Left lung (tissue), 4 donors: ENCODE measurements at regions not wholly inside any gene's neighbourhood (a gene's known extent, or its start where the extent isn't known, plus 50 kb on each side); places are given as distances from the start of the nearest gene placed in this dataset.

ENCODE experiments used
- ATAC-seq: fragments of 200-7000 bp; cut with Tn5 transposase; one replicate; pipeline ENCODE4 v1.9.1; 2020; ENCODE audit warnings: moderate library complexity
- DNase-seq, 4 donors: peaks; one replicate each; pipeline ENCODE4 v3.0.0-alpha.2; 2013 to 2020
- H3K27ac ChIP-seq, 2 donors: fragments of 200-600 bp; sonication (generic) in 1 of 2; one replicate each; pipeline versions ENCODE4 v1.5.0 to v1.8.0; 2020 to 2021
- H3K27me3 ChIP-seq, 2 donors: fragments of 200-600 bp; sonication (generic) in 1 of 2; one replicate each; pipeline versions ENCODE4 v1.5.0 to v1.8.0; 2020 to 2021
- H3K36me3 ChIP-seq, 2 donors: fragments of 200-600 bp; sonication (generic) in 1 of 2; one replicate each; pipeline versions ENCODE4 v1.5.0 to v1.8.0; 2020 to 2021
- H3K4me1 ChIP-seq, 2 donors: fragments of 200-600 bp; one replicate each; pipeline ENCODE4 v1.8.0; 2021
- H3K4me3 ChIP-seq, 2 donors: fragments of 200-600 bp; sonication (generic) in 1 of 2; one replicate each; pipeline versions ENCODE4 v1.5.0 to v1.8.0; 2020 to 2021; ENCODE audit warnings: mild to moderate bottlenecking in 1 of 2
- H3K9me3 ChIP-seq, 2 donors: fragments of 200-600 bp; sonication (generic) in 1 of 2; one replicate each; pipeline versions ENCODE4 v1.5.0 to v1.8.0; 2020 to 2021
- CTCF ChIP-seq, 2 donors: fragments of 200-600 bp; sonication (generic) in 1 of 2; IDR thresholded peaks; one replicate each; pipeline versions ENCODE4 v1.5.0 to v1.8.0; 2021; ENCODE audit warnings: antibody characterized with exemption in 2 of 2
- intact Hi-C, 2 donors: fragments of 100-400 bp; cut with DNase I; formaldehyde crosslinking; loops; one replicate each; pipeline versions ENCODE4 v1.11.2 to v1.14.2; 2022
- donor health status: DM: no; HTN: yes; CAD: no.
- donor health status: DM: no; HTN: no; CAD: no.

- H3K36me3 ChIP-seq, result no peaks in the 10 kb centered on the region
- ATAC-seq, result no peak
- intact Hi-C loops, result no loop called here
- TF ChIP-seq CTCF (IDR thresholded peaks at IDR 0.05), result no peak
- no peaks in the 10 kb centered on the region for H3K4me1 ChIP-seq
- no peak overlapping the region for H3K4me3 ChIP-seq
- H3K9me3 ChIP-seq, result no peaks in the 10 kb centered on the region
- no peak for DNase-seq
- H3K27me3 ChIP-seq, result no peaks in the 10 kb centered on the region
- no peak overlapping the region for H3K27ac ChIP-seq
These were observed 246.1 kb downstream of the TBL1XR1 start for GRCh38 chr3:176951144-176951543.

DNA sequence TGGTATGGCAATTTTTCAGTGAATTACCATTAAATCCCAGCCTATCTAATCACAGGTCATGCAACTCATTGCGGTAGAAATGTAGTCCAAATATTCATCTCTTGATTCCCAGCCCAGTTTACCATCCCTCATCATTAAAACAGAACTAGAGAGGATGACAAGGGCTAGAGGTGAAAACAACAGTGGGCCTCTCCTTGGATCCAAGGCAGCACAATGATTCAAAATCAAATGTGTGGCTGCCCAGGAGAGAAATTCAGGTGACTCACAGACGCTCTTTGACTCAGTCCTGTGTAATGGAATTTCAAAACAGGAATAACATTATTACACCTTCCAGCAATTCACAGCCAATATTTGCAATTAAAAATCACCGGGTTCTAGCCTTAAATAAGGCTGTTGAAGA, 246.5 kb downstream of the TBL1XR1 start:
- intact Hi-C loops, result no loop called here
- Histone ChIP-seq H3K36me3 (no peaks in the 10 kb centered on the region), H3K27me3 (no peaks in the 10 kb centered on the region), H3K4me3 (no peak overlapping the region), H3K4me1 (no peaks in the 10 kb centered on the region), H3K27ac (no peak overlapping the region), H3K9me3 (no peaks in the 10 kb centered on the region)
- peak; percentile 14 for ATAC-seq
- no peak for DNase-seq
- TF ChIP-seq CTCF (IDR thresholded peaks at IDR 0.05), result no peak

GRCh38 chr3:176948151-176948550, 249.1 kb downstream of the TBL1XR1 start:
- Histone ChIP-seq H3K9me3 (no peaks in the 10 kb centered on the region), H3K4me1 (no peaks in the 10 kb centered on the region), H3K36me3 (no peaks in the 10 kb centered on the region), H3K27me3 (no peaks in the 10 kb centered on the region), H3K27ac (no peak overlapping the region), H3K4me3 (no peak overlapping the region)
- DNase-seq, result no peak
- ATAC-seq, result no peak
- no peak for TF ChIP-seq CTCF (IDR thresholded peaks at IDR 0.05)
- intact Hi-C loops, result no loop called here

DNA sequence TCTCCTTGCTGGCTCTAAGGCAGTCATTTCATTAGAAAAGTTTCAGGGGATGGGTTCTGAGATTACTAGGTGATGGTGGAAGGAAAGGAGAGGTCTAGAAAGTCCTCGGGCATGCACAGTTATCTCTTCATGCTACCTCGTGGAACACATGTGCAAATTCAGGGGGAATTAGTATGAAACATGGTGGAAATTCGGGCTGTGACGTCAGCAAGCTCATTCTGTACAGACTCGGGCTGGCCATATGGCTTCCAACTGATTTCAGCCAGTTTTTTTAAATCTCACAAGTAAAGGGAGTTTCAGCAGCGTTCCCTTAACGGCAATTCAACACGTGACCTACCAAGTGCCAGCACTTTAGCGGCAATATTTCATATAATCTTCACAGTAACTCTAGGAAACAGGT, 251.1 kb downstream of the TBL1XR1 start:
- Histone ChIP-seq H3K27me3 (no peaks in the 10 kb centered on the region), H3K4me3 (no peak overlapping the region), H3K9me3 (no peaks in the 10 kb centered on the region), H3K4me1 (no peaks in the 10 kb centered on the region), H3K27ac (no peak overlapping the region), H3K36me3 (no peaks in the 10 kb centered on the region)
- ATAC-seq, result no peak
- DNase-seq, result no peak
- intact Hi-C loops, result no loop called here
- no peak for TF ChIP-seq CTCF (IDR thresholded peaks at IDR 0.05)

DNA sequence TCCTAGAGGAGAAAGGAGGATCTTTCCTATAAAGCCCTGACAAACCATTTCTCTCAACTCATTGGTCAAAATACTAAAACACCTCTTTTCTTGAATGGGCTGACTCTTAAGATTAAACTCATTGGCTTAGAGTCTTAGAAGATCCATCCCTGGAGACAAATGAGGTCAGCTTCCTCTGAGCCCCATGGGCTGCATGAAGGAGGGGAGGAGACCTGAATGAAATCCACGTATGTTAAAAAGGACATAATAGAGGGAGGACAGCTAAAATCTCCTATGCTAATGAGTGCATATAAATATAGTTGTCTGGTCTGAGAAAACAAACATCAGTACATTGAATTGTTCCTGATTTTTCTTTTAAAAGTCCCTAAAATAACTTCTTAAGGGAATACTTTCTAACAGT, 255.0 kb downstream of the TBL1XR1 start:
- Histone ChIP-seq H3K36me3 (no peaks in the 10 kb centered on the region), H3K4me1 (no peaks in the 10 kb centered on the region), H3K27ac (no peak overlapping the region), H3K9me3 (no peaks in the 10 kb centered on the region), H3K27me3 (no peaks in the 10 kb centered on the region), H3K4me3 (no peak overlapping the region)
- no peak for TF ChIP-seq CTCF (IDR thresholded peaks at IDR 0.05)
- intact Hi-C loops, result no loop called here
- DNase-seq, result no peak
- ATAC-seq, result no peak
